ENCODE measurements at regions not wholly inside any gene's neighbourhood (a gene's known extent, or its start where the extent isn't known, plus 50 kb on each side); places are given as distances from the start of the nearest gene placed in this dataset.

DNA sequence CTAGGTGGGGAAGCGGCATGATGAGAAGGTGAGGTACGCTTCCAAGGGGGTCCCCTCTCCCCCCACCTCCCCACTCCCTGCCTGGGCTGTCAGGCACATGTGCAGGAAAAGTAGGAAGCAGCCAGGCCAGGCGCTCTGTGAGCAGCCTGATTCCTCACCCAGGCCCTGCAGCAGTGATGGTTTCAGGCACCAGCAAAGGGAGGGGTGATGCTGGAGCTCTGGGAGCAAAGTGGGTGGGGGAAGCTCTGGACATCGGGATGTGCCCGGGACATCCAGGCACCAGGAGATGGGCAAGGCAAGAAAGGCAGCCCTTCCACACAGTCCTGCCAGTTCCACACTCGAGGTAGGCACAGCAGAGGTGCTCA is 106.1 kb downstream of the CRYAA start:
- TF ChIP-seq, protein P1, sequence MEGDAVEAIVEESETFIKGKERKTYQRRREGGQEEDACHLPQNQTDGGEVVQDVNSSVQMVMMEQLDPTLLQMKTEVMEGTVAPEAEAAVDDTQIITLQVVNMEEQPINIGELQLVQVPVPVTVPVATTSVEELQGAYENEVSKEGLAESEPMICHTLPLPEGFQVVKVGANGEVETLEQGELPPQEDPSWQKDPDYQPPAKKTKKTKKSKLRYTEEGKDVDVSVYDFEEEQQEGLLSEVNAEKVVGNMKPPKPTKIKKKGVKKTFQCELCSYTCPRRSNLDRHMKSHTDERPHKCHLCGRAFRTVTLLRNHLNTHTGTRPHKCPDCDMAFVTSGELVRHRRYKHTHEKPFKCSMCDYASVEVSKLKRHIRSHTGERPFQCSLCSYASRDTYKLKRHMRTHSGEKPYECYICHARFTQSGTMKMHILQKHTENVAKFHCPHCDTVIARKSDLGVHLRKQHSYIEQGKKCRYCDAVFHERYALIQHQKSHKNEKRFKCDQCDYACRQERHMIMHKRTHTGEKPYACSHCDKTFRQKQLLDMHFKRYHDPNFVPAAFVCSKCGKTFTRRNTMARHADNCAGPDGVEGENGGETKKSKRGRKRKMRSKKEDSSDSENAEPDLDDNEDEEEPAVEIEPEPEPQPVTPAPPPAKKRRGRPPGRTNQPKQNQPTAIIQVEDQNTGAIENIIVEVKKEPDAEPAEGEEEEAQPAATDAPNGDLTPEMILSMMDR (IDR thresholded peaks at IDR 0.05): no peak
- TF ChIP-seq EP300 (IDR thresholded peaks at IDR 0.05) (no peak), POLR2AphosphoS5 (IDR thresholded peaks at IDR 0.05) (no peak), POLR2A (IDR thresholded peaks at IDR 0.05) (no peak)
